HTR-8/SVneo (cell line): ENCODE measurements at regions not wholly inside any gene's neighbourhood (a gene's known extent, or its start where the extent isn't known, plus 50 kb on each side); places are given as distances from the start of the nearest gene placed in this dataset.

Experiments used
- DNase-seq: peaks from one replicate; pipeline ENCODE4 v3.0.0; 2011; ENCODE audit warnings: low spot score, mixed read lengths; ENCODE audit not compliant: insufficient read length
- FAIRE-seq: peaks from 2 replicates; lab custom pipeline; 2011; peaks lifted over from hg19 to GRCh38; lab: Jason Lieb, UNC

DNA sequence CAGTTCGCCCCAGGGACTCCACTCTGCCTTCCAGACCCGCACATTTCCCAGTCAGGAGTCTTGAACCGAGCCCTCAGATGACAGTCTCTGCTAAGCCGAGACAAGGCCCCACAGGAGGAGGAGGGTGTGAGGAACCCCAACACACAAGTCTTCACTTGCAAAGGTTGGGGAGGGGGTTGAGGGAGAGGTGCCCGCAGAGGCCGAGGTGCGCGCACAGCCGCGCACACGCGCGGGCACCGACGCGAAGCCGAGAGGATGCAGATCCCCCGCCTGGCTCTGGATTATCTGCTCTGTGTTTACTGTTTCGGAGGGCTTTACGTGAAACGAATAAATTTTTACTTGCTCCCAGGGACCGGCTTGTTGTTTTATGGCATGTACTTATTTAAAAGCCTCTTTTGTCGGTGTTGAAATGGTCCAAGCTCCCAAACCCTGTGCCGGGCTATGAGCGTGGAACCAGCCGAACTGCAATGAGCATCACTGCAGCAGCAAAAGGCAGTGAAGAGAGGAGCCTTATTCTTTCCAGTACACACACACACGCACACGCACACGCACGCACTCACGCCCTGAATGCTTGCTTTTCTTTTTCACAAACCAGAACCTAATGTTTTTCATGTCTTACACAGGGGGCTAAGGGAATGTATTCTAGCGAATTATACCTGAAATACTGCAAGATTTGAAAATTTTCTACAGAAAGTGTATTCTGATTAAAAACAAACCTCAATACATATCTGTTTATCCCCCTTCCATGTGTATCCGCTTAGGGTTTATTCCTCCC lies 297.7 kb downstream of the PARP8 start:
- no peak for DNase-seq
- no peak for FAIRE-seq

- DNase-seq (no peak), FAIRE-seq (no peak)
Observed at GRCh38 chr5:50964746-50965653, 298.6 kb downstream of the PARP8 start.

DNA sequence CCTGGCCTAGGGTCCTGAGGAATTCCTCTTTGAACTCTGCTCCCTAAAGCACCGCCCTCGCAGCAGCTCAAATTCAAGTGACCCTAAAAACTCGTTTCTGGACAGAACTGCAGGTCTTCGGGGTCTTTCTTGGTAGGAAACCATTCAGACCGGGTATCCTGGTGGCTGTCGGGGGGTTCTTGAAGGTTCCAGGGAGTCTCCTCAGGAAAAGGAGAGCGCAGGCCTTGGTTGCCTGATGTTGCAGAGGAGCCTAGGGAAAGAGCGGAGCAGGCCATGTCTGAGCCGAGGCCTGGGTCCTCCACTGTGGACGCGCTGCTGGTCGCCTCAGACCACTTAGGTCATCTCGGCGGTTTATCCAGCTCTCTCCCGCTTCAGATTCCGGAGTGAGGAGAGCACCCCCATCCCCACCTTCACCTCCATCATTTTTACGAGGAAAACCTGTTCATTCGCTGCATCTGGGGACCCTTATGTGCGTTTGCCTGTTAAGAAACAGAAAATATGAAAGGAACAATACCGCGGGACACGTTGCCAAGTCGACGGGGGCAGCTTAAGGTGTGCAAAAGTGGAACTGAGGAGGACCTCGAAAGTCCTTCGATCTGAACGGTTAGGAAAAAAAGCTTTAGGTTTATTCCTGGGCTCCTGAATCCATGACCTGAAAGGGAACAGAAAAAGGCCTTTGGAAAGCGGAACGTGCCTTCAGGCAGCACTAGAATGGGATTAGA lies 299.4 kb downstream of the PARP8 start:
- no peak for FAIRE-seq

DNA sequence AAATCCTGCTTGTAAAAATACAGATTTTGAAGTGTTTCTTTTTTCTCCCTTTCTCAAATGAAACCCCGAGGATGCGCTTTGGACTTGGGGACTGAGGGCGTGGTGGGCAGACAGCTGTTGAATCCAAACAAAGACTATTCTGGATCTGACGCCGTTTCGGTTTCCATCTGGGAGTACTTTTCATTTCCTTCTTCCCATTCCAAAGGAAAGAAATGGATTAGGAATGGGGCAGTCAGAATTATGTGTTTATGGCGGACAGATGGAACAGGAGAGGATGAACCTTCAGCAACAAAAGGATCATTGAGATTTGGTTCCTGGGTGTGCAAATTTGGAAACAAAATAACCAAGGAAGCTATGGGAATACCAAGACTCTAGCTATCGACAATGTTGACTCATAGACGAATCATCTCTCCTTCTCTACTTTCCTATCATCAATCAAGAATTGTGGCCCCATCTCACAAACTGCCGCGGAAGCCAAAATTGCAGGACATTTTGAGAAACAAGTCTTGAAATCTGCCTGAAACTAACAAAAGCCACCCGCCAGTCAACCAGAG lies 300.6 kb downstream of the PARP8 start:
- DNase-seq (no peak), FAIRE-seq (no peak)

More for the DNA sequence above, 299.4 kb downstream of the PARP8 start:
- no peak for DNase-seq

DNA sequence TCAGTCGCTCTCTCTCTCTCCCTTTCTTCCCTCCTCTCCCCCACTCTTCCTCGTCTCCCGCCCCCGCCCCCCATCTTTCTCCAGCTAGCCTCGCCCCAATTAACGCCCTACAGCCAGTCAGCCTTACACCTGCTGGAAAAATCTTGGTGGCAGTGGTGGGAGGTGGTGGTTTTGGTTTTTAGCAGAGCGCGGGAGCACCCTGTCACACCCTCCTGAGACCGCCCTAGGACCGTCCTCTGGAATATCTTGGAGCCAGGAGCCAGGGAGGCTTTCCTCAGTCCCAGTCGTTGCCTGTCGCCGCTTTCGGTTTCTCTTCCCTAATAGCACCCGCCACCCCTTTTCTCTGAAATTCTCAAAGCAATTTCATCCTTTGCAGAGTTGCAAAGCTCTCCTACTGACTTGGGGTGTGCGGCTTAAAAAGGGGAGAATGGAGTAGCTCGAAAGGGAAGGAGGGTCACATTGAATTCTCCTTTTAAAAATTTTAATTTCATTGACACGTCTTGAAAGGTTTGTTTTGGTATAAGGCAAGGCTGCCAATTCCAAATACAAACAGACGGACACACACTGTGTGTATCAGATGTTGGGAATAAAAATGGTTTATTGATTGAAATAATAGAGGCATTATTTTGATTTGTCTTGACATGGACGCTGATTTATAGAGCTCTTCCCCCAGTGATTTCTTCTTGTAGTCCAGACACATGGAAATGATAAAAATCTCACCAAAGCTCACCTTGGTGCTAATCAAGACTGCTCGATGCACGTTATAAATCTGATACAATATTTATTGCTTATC lies 301.3 kb downstream of the PARP8 start:
- DNase-seq (no peak), FAIRE-seq (no peak)

DNA sequence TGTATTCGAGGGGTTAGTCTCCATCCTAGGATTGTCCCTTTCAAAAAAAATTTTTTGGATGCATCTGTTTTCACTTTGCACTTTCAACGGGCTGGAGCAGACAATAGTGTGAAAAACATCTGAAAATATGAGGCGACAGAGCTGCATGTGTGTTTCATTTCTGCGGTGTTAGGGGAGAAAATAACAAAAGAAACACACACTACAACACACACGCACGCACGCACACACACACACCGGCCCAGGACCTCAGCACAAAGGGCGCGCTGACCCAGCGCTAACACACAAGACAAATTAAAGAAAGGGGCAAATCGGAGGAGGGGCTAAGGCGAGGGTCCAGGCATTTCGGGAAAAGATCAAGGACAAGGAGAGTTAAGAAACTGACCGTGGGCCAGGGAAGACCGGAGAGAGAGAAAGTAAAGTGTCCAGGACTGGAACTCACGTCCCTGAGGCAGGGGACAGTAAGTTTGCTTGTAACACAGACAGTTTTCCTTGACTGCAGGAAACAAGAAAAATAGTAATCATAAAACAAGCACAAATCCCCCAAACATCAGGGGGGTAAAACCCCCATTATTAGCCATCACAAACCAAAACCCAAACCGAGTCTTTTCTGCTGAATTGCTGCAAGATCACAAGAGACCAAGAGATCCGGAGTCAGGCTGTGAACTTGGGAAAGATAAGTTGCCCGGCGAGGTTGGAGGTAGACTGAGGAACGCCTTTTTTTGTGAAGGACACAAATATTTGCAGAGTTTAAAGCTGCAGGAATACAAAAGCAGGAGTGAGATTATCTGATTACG lies 302.1 kb downstream of the PARP8 start:
- DNase-seq (no peak), FAIRE-seq (no peak)

- no peak for DNase-seq
- no peak for FAIRE-seq
Observed at GRCh38 chr5:50969151-50970031, 303.0 kb downstream of the PARP8 start.

DNA sequence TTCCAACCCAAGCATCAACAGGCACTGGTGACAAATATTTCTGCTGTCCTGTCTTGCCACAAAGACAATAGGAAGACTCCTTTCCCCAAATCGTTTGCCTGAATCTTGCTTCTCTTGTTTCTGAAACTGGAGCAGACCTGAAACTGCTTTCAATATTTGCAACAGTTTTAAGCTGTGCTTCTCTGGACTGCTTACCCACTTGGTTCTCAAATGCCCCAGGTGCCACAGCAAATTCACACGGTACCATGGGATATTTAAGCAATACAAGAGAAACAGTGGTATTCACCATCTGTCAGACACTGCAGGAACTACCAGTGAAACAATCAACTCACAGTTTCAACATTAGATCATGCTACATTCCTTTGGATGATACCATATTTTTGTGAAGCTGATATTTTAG lies 309.4 kb downstream of the PARP8 start:
- FAIRE-seq, result no peak
- DNase-seq, result no peak

DNA sequence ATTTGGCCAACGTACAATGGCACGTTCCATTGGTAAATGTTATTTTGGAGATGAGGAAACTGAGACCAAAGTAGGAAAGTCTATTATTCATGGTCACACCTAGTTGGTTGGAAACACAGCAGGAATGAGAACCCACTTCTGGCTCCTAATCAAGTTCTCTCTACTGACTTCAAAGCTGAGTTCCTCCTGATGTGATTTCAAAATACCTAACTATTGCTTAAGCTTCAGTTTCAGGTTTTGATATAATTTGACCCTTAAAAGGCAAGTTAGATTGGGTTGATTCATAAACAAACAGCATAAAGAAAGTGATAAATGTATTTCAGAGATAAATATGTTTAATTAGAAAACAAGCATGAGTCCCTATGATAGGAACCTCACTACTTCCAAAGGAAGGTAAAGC lies 312.5 kb downstream of the PARP8 start:
- FAIRE-seq, result no peak
- DNase-seq, result no peak

- no peak for FAIRE-seq
- no peak for DNase-seq
Observed at GRCh38 chr5:50984640-50985039, 318.2 kb downstream of the PARP8 start.

DNA sequence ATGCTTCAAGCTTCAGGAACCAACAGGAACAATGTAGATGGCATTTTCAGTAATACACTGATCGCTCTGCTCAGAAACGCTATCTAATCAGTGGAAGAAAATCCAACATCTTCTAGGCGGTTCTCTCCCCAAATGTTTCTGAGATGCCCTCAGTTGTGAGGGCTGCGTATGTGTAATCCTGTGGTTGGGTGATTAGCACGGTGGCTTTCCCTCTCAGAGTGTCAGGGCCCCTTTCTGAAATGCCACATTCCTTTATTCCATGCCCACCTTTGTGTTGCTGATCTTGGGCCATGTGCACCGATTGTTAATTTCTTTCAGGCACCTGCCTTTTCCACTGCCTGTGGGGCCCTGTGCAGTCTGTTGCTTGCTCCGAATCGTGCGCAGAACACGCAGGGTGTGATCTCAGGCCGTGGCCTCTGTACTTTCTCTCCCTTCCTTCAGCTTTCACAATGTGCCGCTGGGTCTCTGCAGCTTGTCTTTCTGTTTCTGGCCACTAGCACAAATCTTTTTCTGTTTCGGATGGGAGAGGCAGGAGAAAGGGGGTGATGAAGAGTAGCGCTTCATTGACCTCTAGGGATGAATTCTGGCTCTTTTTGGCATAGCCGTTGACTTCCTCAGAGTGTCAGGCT lies 324.0 kb downstream of the PARP8 start:
- FAIRE-seq, result no peak
- DNase-seq, result no peak

DNA sequence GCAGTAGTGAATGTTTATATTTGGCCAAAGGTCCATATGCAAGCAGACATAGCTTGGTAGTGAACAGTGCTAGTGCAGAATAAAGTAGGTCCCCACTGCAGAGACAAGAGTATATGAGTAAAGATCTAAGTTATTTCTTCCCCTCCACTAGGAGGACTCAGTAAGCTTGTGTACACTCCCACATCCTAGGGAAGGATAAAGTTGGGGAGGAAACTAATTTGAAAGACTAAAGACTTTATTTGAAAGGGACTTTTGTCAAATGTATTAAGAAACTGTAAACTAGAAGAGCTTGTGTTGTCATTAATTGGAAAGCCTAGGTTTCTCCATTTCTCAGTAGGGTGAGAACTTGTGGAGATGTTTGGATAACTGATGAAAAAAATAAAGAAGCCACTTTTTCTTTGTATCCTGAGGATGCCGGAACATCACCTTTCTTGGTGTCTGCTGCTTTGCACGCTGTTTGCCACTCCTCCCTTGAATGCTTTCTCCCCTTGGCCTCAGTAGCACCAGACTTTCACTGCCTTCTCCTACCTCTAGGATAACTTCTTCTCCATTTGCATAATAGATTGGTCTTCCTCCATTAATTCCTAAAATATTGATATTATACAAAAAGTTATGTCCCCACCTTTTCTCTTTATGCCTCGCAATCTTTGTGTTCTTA lies 329.0 kb downstream of the PARP8 start:
- FAIRE-seq (no peak), DNase-seq (no peak)

DNA sequence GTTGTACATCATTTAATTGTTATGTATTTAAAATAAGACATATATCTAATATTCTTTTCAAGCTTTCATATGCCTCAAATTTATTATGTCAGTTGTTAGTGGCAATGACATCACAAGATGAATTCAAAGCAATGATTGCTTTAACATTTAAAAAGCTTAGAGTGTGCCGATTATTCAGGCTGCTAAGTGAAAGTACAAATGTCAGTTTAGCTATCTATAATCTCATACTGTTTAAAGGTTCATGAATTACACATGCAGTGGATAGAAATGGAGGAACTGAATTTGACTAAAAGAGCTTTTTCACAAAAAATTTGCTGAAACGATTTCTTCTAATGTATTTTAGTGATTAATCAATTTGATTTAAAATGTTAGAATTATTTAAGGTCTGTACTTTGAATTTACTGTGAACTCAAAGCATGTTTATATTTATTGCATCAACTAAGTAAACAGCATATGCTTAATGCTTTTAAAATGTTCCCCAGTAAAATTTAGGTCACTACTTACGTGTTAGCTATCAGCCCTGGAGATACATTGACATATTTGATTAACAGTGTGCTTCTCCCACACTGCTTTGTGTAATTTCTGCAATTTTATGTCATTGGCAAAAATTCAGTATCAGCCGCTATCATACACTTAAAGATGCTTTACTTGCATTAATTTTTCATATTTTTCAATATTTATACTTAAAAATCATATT lies 334.9 kb downstream of the PARP8 start:
- FAIRE-seq, result no peak
- DNase-seq, result no peak

DNA sequence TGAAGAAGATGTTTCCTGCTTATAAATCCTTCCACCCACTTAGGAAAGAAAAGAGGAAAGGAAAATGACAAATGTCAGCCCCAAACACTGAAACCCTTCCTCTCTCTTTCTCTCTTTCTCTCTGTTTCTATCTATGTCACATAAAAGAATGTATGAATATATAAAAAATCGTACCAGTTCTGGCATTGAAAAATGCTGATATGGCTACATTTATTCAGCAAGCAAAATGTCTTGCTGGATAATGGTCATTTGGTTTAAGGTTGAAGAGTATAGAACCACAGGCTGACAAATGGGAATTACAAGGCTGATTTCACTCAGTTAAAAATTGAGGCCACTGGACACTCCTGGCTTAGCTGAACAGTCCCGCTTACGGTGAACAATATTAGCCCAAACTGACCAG lies 335.9 kb downstream of the PARP8 start:
- FAIRE-seq (no peak), DNase-seq (no peak)

DNA sequence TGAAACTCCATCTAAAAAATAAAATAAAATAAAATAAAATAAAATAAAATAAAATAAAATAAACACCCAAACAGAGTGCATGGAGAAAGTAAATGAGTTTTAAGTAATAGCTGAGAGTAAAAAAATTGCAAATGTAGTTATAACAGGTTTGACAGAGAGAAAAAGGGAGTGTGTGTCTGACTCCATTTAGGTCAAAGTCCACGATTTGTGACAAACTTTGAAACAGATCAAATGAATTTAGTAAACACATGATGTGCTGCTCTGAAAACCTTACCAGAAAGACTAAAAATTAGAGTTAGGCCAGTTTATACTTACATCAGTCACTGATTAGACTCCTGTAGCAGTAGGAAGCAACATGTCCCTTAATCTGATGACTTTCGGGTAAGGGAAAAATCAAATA lies 346.6 kb downstream of the PARP8 start:
- FAIRE-seq (no peak), DNase-seq (no peak)

- FAIRE-seq, result no peak
- no peak for DNase-seq
Observed at GRCh38 chr5:51018423-51018822, 352.0 kb downstream of the PARP8 start.
